ENCODE measurements at regions not wholly inside any gene's neighbourhood (a gene's known extent, or its start where the extent isn't known, plus 50 kb on each side); places are given as distances from the start of the nearest gene placed in this dataset.

GRCh38 chr10:47193666-47194065 is 106.3 kb upstream of the GDF10 start:
- no peak for DNase-seq

DNA sequence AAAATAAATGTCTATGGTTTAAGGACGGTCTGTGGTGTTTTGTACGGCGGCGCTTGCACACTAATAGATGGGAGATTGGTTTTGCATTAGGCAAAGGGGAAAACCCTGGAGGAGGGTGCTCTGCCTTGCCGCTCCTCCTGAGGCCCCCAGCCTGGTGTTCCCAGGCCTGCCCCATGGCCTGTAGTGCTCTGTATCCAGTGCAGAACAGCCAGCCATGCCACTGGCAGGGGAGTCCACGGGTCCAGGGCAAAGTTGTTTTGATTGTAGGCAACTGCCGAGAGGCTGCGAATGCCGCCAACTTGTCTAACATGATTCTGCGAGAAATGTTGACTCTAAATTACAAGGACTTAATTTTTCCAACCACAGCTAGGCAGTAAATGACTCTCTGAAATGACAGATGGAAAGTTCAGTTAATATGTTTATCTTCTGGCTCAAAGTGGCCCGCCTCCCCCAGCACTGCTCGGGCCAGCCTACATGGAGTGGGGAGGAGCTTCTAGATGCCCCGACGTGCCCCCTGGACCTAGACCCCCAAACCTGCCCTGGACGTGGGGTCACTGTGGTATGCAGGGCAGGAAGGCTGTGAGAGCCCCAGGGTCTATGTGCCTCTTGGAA is 104.6 kb upstream of the GDF10 start:
- no peak for DNase-seq

DNA sequence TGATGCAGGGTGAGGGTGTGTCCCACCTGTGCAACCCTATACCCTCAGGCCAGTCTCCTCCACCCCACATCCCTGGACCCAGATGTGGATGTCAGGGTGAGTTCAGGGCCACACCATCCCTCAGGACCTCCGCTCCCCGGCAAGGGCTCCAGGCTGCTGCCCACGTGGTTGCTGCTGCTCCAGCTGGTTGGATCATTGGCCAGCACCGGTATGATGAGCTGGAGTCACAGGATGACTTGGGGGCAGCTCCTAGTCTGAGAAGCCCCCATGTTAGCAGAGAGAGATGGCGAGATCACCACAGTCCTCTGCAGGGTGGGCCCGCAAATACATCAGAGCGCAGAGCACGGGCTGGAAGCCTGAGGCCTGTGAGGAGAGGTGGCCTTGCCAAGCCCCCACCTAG is 103.3 kb upstream of the GDF10 start:
- no peak for DNase-seq

DNA sequence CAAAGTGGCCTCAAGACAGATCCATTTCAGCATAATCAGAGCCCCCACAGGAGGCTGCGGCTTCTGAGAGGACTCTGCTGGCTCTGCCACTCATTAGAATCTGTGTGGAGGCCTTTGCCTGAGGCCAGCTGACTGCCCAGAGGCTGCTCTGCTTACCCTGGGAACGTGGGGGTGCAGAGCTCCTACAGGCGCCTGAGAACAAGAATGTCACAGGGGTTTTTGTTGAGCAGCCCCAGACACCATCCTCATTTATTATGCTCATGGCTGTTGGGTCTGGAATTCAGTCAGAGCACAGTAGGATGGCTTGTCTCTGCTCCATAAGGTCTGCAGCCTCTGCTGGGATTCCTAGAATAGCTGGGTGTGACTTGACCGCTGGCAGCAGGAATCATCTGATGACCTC is 101.8 kb upstream of the GDF10 start:
- no peak for DNase-seq

- no peak for DNase-seq
These were observed 94.8 kb upstream of the GDF10 start for GRCh38 chr10:47205192-47205591.

GRCh38 chr10:47206449-47207280 is 93.3 kb upstream of the GDF10 start:
- DNase-seq = no peak

GRCh38 chr10:47207281-47207615 is 92.7 kb upstream of the GDF10 start:
- no peak for DNase-seq

DNA sequence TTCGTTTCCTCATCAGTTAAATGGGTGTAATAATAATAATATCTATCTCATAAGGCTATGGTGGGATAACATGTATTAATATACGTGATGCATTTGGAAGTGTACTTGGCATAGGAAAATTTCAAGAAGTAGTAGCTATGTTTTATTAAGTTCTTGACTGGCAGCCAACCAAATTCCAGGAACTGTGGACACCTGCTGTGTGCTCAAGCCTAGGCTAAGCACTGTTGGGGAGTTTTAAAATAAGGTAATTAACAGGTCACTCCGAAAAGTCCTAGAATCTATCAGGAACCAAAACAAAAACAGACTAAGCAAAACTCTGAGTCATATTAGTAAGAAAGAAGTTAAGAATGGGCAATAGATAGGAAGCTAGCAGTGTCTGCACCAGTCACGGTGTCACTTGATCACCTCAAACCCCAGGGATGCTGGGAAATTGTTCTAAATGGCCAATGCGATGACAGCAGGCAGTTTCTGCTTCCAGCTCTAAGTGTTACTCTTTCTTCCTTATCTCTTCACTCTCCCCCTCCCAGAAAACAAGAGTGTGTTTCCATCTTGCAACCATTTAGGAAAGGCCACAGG is 92.0 kb upstream of the GDF10 start:
- DNase-seq = no peak

- DNase-seq = no peak
These were observed 90.5 kb upstream of the GDF10 start for GRCh38 chr10:47209466-47209865.

GRCh38 chr10:47214520-47214919 is 85.5 kb upstream of the GDF10 start:
- no peak for DNase-seq

DNA sequence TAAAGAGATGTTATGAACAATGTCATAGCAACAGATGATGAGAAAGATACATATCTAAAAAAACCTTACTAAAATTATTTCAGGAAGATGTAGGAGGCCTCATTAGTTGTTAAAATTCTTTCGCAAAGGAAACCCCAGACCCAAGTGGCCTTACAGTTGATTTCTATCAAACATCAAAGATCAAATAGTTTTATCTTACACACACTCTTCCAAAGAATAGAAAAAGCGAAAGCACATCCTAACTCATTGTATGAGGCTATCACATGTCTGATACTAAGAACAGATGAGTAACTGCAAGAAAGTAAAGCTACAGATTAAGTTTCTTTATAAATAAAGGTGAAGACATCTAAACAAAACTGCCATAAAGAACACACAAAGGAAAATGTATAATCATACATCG is 82.9 kb upstream of the GDF10 start:
- no peak for DNase-seq

GRCh38 chr10:47218803-47219202 is 81.2 kb upstream of the GDF10 start:
- DNase-seq = no peak

DNA sequence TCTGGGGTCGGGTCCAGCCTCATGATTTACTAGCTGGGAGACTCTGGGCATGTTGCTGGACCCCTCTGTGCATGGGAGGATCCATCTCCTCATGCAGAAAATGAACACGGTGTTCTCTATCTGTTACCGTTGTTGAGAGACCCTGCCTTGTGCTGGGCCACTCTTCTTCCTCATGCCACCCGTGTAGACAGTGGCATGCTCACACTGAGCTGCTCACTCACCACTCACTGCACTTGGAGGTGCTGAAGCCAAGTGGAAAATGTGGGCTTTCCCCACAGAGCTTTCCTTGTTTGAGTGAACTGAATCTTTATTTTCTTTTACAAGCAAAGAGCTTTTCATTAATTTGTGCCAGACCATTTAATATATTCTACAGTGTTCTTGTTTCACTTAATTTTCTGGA is 77.5 kb upstream of the GDF10 start:
- no peak for DNase-seq

DNA sequence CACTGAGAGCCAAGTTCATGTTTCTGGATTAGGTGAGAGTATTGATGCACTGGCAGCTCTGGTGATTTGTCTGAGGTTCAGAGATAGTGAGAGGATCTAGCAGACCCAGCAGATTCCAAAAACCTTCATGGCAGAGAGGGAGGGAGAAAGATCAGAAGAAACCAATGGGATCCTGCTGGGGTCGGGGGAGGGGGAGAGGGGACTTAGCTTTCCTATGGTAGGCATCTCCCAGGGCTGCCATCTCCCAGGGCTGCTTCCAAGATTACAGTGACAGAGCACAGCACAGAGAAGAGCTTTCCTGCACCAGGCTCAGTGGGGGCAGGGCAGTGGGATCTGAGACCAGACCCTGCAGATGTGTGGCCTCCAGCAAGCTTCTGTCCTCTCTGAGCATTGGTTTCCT is 76.8 kb upstream of the GDF10 start:
- DNase-seq = no peak

- DNase-seq = no peak
These were observed 75.3 kb upstream of the GDF10 start for GRCh38 chr10:47224546-47225218.

- no peak for DNase-seq
These were observed 74.6 kb upstream of the GDF10 start for GRCh38 chr10:47225219-47225927.

GRCh38 chr10:47225928-47226645 is 73.9 kb upstream of the GDF10 start:
- no peak for DNase-seq

- DNase-seq = no peak
These were observed 69.5 kb upstream of the GDF10 start for GRCh38 chr10:47230482-47230881.

DNA sequence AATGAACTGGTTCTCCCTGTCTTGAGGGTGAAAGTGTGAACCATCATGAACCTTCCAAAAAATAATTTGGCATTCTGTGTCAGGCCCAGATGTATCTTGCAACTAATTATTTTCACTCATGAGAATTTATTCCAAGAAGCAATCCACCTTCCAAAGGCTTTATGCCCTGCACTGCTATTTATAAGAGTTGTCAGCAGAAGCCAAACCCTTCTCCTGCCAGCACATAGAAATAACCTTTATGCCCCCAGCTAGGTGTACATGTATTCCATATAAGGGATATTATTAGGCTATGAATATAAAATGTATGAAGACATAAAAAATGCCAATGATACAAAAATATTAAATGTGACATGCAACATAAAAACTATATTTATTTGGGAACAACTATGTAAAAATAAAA is 69.0 kb upstream of the GDF10 start:
- no peak for DNase-seq

DNA sequence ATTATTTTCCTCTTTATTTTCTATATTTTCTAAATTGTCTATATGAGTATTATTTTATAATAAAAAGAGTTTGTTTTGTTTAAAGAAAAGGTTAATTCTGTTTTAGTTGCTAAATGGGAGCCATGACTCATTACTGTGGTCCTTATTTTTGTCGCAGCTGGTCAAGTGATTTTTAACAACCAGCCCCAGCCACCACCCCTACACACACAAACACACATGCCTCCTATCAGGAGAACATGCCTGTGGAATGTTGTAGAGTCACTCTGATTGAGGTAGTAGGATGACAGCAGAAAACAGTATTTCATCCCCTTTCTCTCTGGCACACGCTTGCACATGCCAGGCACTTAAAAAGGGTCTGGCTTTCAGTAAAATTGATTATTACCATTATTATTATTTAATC is 68.6 kb upstream of the GDF10 start:
- no peak for DNase-seq

DNA sequence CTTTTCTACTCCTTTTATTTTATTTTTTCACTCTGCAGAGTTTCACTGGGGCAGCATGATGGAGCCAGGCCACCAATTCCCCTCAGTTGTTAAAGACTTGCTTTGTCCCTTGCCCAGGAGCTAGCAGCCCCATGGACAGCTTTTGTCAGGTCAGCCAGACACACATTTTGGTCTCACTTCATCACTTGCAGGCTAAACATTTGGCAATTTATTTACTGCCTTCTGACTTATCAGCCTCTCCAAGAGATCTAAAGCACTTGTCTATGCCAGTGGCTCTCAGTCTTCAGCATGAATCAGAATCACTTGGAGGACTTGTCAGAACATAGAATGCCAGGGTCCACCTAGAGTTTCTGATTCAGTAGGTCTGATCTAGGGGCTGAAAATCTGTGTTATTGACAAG is 66.4 kb upstream of the GDF10 start:
- no peak for DNase-seq

GRCh38 chr10:47235484-47235883 is 64.5 kb upstream of the GDF10 start:
- no peak for DNase-seq

All from NCI-H1105 (cell line).